GM12864 (cell line): ENCODE measurements at regions not wholly inside any gene's neighbourhood (a gene's known extent, or its start where the extent isn't known, plus 50 kb on each side); places are given as distances from the start of the nearest gene placed in this dataset.

Experiments used
- DNase-seq: peaks from one replicate; pipeline ENCODE4 v3.0.0-alpha.2; 2011; ENCODE audit warnings: low read depth
- H3K4me3 ChIP-seq: 2 replicates; pipeline ENCODE4 v1.5.1; 2011; ENCODE audit warnings: mild to moderate bottlenecking, low read depth, low read length, control low read depth
- TF ChIP-seq, protein P1 (sequence below): IDR thresholded peaks from 2 replicates; pipeline ENCODE4 v1.5.1; 2011; ENCODE audit warnings: low read depth, mild to moderate bottlenecking, moderate library complexity, low read length, control low read depth, inconsistent platforms; ENCODE audit errors: missing control alignments

DNA sequence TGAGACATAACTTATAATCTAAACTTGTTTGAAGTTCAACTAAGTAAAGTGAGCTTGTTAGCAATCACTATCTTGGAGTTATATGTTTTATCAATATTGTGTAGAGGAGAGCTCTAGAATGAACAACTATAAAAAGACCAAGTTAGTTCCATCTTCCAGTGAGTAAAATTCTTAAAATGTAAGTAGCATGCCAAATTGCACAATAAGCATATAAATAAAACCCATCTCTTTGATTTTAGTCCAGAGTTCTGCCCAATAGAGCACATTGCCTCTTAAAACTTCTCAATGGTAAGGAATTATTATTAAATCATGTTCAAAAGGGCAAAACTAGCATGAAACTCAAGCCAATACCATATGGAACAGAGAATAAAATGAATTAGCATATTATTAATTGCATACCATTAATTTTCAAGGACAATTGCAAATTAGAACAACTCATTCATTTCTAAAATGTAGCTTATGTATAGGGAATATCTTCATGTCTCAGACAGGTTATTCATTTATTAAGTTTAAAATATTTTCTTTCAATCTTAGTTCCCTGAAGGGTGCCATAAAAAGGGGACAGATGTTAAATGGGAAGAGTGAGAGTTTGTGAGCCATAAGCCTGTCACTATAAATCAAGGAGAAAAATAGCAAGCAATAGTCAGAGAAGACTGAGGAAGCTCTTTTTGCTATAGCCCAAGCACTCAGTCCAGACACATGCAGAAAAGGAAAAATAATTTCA, 507.6 kb downstream of the CENPC start:
- no peak overlapping the region for H3K4me3 ChIP-seq
- TF ChIP-seq, protein P1, sequence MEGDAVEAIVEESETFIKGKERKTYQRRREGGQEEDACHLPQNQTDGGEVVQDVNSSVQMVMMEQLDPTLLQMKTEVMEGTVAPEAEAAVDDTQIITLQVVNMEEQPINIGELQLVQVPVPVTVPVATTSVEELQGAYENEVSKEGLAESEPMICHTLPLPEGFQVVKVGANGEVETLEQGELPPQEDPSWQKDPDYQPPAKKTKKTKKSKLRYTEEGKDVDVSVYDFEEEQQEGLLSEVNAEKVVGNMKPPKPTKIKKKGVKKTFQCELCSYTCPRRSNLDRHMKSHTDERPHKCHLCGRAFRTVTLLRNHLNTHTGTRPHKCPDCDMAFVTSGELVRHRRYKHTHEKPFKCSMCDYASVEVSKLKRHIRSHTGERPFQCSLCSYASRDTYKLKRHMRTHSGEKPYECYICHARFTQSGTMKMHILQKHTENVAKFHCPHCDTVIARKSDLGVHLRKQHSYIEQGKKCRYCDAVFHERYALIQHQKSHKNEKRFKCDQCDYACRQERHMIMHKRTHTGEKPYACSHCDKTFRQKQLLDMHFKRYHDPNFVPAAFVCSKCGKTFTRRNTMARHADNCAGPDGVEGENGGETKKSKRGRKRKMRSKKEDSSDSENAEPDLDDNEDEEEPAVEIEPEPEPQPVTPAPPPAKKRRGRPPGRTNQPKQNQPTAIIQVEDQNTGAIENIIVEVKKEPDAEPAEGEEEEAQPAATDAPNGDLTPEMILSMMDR: no peak
- no peak for DNase-seq

DNA sequence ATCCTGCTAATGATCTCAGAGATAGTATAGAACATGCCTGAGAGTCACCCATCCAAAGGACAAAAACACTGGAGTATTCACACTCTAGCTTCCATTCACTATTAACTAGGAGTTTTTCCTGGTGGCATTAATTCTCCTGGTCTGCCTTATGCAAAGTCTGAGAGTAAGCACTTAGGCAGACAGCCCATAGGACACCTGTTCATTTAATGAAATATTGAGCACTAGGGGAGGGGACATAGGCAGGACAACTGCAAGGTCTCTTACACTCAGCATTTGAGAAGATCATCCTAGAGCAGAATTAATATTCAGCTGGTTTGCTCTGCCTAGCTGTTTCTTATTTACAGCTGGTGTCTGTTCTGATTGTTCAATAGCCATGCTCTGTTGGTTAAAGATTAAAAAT, 508.5 kb downstream of the CENPC start:
- TF ChIP-seq, protein P1: no peak
- DNase-seq: no peak
- no peak overlapping the region for H3K4me3 ChIP-seq

DNA sequence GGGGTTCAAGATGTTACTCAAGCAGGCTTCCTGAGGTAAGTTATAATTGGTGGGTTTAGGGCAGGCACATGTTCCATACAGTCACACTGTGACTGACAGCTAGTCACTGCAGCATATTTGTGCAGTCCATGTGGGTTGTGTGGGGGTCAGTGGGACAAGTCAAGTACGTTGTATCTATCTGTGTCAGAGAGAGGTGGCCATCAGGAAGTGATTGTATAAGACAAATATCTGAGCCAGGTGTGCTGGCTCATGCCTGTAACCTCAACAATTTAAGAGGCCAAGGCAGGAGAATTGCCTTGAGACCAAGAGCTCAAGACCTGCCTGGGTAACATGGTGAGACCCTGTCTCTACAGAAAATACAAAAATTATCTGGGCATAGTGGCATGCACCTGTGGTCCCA, 509.3 kb downstream of the CENPC start:
- H3K4me3 ChIP-seq: no peak overlapping the region
- TF ChIP-seq, protein P1: no peak
- DNase-seq: no peak

DNA sequence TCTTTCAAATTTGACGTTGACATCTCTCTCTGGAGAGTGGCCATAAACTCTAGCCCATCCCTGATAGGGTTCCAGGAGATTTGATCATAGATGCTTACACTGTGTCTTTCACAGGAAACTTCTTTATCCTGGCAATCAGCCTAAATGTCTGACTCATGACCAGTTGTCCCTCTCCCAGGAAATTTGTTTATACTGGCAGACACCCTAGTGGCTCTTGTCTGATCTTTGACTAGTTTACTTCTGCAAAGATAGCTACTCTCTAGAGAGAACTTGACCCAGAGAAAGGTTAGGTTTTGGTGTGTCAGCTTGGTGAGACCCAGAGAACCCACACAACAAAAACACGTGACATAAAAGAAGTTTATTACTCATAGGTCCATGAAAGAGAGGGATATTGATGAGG, 509.8 kb downstream of the CENPC start:
- no peak for DNase-seq
- H3K4me3 ChIP-seq: no peak overlapping the region
- TF ChIP-seq, protein P1: no peak

DNA sequence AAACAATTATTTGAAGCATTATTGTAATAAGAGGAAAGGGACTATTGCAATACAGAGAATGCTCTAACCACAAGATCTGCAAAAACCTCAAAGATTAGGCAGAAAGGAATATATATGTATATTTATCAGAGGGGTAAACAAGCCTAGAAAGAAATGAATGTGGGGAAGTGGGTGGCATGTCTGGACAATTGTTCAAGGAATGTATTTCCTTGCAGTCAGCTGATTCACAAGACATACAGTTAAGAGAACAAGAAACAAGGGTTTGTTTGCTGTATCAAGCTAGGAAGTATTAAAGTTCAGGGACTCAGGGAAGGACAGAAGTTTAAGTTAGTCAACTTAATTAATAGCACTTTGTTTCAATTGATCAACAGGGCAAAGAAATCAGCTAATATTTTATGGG, 514.7 kb downstream of the CENPC start:
- no peak overlapping the region for H3K4me3 ChIP-seq
- DNase-seq: no peak
- TF ChIP-seq, protein P1: no peak

DNA sequence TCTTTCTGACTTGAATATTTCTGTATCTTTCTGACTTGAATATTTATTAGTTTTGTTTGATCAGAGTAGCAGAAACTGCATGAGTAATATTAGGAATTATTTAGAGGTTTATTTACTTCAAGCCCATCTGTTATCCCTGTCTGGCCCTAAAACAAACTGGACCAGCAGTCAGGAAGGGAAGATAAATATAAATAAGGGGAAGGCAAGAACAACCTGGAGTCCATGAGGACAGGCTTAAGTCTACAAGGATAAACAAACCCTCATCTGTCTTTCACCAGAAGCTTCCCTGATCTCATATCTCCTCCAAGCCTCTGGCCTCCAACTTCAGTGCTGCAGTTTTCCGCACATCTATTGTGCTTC, 524.9 kb downstream of the CENPC start:
- no peak overlapping the region for H3K4me3 ChIP-seq
- no peak for DNase-seq
- TF ChIP-seq, protein P1: no peak
